Ovary (tissue), 7 donors: ENCODE measurements at regions not wholly inside any gene's neighbourhood (a gene's known extent, or its start where the extent isn't known, plus 50 kb on each side); places are given as distances from the start of the nearest gene placed in this dataset.
"Not testable (repeated sequence)": the region's sequence is repeated elsewhere in the genome, so short reads cannot be mapped to it uniquely, and the experiment has no call there.

Experiments
- DNase-seq, 5 donors: peaks; one replicate each; pipeline ENCODE4 v3.0.0-alpha.2; 2019 to 2020
- H3K27ac ChIP-seq, 2 donors: fragments of 200-600 bp; one replicate each; pipeline versions ENCODE4 v1.5.1 to v1.8.0; 2019 to 2022
- H3K27me3 ChIP-seq: fragments of 200-600 bp; one replicate; pipeline ENCODE4 v1.8.0; 2022
- H3K36me3 ChIP-seq: fragments of 200-600 bp; sonication (generic); one replicate; pipeline ENCODE4 v1.5.1; 2019
- H3K4me1 ChIP-seq: one replicate; pipeline ENCODE4 v1.8.1; 2013; ENCODE audit warnings: mild to moderate bottlenecking, moderate library complexity; ENCODE audit not compliant: insufficient read depth
- H3K4me3 ChIP-seq: fragments of 200-600 bp; sonication (generic); one replicate; pipeline ENCODE4 v1.5.1; 2017
- H3K9me3 ChIP-seq, 2 donors: fragments of 200-600 bp in 1 of 2; sonication (generic) in 1 of 2; one replicate each; pipeline versions ENCODE4 v1.5.1 to v1.8.1; 2013 to 2019; ENCODE audit warnings: mild to moderate bottlenecking in 1 of 2, moderate library complexity in 1 of 2
- CTCF ChIP-seq, 3 donors: fragments of 450-650 bp in 2 of 3; fragments of 200-600 bp in 1 of 3; IDR thresholded peaks; one replicate each; pipeline versions ENCODE4 v1.5.1 to v1.8.0; 2016 to 2022; ENCODE audit warnings: antibody characterized with exemption in 3 of 3, mild to moderate bottlenecking in 1 of 3
- EP300 ChIP-seq: sonication (generic); formaldehyde crosslinking; IDR thresholded peaks from one replicate; pipeline ENCODE4 v1.6.1; 2017; ENCODE audit warnings: antibody characterized with exemption
- POLR2A ChIP-seq: fragments of 450-650 bp; IDR thresholded peaks from one replicate; pipeline ENCODE4 v1.6.1; 2017; ENCODE audit warnings: antibody characterized with exemption, mild to moderate bottlenecking, moderate library complexity
- WGBS, 3 donors: extraction: QIAGEN DNeasy Blood & Tissue Kit in 1 of 3; methylation state at CpG; one replicate each; pipeline versions ENCODE4 v1.1.5 to v1.1.7; 2013 to 2017; 5-methylcytosine and 5-hydroxymethylcytosine counted together
- intact Hi-C, 4 donors: fragments of 100-400 bp; cut with DNase I; formaldehyde crosslinking; loops; one replicate each; pipeline versions ENCODE4 v1.11.0 to v1.15.1; 2022 to 2023
- donor health status: DM: no; HTN: no; CAD: no; lungs with moderate emphysema.
- donor health status: DM: no; HTN: no; CAD: no.
- donor health status: Bipolar disorder and iron deficiency.
- donor health status: DM: no; HTN: no; CAD: no.
- donor health status: DM: yes; HTN: yes; CAD: no.

- TF ChIP-seq CTCF (IDR thresholded peaks at IDR 0.05) (no peak), EP300 (no peak), POLR2A (no peak)
- no peaks in the 10 kb centered on the region for H3K4me1 ChIP-seq
- no peaks in the 10 kb centered on the region for H3K27me3 ChIP-seq
- H3K4me3 ChIP-seq = no peak overlapping the region
- no peak overlapping the region for H3K27ac ChIP-seq
- H3K36me3 ChIP-seq = no peaks in the 10 kb centered on the region
- H3K9me3 ChIP-seq = no peaks in the 10 kb centered on the region
- WGBS, 3 donors = 97 to 98% (median 98%) methylated on average over 2 of the region's 2 CpGs
- no peak for DNase-seq
- intact Hi-C loops = no loop called here
Measured at GRCh38 chr4:158035662-158036195, 137.1 kb downstream of the GASK1B start.

- no peak overlapping the region for H3K27ac ChIP-seq
- H3K4me3 ChIP-seq = no peak overlapping the region
- no peaks in the 10 kb centered on the region for H3K27me3 ChIP-seq
- H3K36me3 ChIP-seq = no peaks in the 10 kb centered on the region
- intact Hi-C loops = no loop called here
- no peak for DNase-seq
- 32 to 53% (median 34%) methylated on average over 5 of the region's 5 CpGs for WGBS, 3 donors
- TF ChIP-seq CTCF (IDR thresholded peaks at IDR 0.05) (no peak), POLR2A (no peak), EP300 (no peak)
- no peaks in the 10 kb centered on the region for H3K4me1 ChIP-seq
- no peaks in the 10 kb centered on the region for H3K9me3 ChIP-seq
Measured at GRCh38 chr4:158033416-158034120, 139.3 kb downstream of the GASK1B start.

DNA sequence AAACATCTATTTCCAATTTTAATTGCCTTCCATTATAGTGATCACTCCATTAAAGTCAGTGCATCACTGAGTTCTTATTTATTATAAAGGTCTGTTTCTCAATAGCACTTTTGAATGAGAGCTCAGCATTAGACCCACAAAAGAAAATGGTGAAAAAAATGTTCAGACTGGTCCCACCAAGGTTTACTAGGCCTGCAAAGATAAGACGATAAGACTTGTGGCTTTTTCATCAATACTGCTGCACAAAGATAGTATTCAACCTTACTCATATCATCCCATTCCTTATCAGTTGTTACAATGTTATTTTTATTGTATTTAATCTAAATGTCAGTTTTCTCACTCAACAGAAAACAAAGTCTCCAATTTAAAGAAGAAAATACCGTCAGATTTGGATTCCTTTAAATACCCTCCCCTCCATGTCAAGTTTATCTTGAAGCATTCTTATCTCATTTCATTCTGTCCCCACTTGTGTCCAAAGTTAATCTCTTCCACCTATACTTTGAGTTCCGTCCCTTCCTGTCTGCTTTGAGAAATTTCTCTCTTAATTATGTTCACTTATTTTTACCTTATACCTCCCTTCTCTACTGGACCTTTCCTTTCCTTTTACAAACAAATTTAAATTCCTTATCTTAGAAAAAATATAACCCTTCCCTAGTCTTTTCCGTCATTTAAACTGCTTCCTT is 140.0 kb downstream of the GASK1B start:
- Histone ChIP-seq H3K27me3 (no peaks in the 10 kb centered on the region), H3K27ac (no peak overlapping the region), H3K4me3 (no peak overlapping the region), H3K4me1 (no peaks in the 10 kb centered on the region), H3K9me3 (no peaks in the 10 kb centered on the region), H3K36me3 (no peaks in the 10 kb centered on the region)
- intact Hi-C loops = no loop called here
- no peak for DNase-seq
- WGBS, 3 donors = 55 to 74% (median 63%) methylated on average over 4 of the region's 4 CpGs
- TF ChIP-seq CTCF (IDR thresholded peaks at IDR 0.05) = no peak

DNA sequence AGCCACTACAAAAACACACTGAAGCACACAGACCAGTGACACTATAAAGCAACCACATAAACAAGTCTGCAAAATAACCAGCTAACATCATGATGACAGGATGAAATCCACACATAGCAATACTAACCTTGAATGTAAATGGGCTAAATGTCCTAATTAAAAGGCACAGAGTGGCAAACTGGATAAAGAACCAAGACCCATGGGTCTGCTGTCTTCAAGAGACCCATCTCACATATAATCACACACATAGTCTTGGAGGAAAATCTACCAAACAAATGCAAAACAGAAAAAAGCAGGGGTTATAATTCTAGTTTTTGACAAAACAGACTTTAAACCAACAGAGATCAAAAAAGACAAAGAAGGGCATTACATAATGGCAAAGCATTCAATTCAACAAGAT is 144.4 kb downstream of the GASK1B start:
- H3K36me3 ChIP-seq, H3K27me3 ChIP-seq, H3K4me3 ChIP-seq, DNase-seq, intact Hi-C loops, H3K27ac ChIP-seq, H3K9me3 ChIP-seq, H3K4me1 ChIP-seq: not testable (repeated sequence)

GRCh38 chr4:158025131-158025530 is 147.7 kb downstream of the GASK1B start:
- Histone ChIP-seq H3K27me3 (no peaks in the 10 kb centered on the region), H3K4me1 (no peaks in the 10 kb centered on the region), H3K36me3 (no peaks in the 10 kb centered on the region), H3K27ac (no peak overlapping the region), H3K4me3 (no peak overlapping the region), H3K9me3 (no peaks in the 10 kb centered on the region)
- WGBS, 3 donors = 80 to 90% (median 87%) methylated on average over 1 of the region's 1 CpG
- no peak for DNase-seq
- intact Hi-C loops = no loop called here
- TF ChIP-seq EP300 (no peak), CTCF (IDR thresholded peaks at IDR 0.05) (no peak), POLR2A (no peak)
